H1 (cell line): ENCODE measurements at regions not wholly inside any gene's neighbourhood (a gene's known extent, or its start where the extent isn't known, plus 50 kb on each side); places are given as distances from the start of the nearest gene placed in this dataset.

Experiments
- CTCF ChIA-PET: fragments of 300-600 bp; sonication (Branson Sonifier 250); formaldehyde crosslinking; loops from one replicate; lab custom pipeline; 2021; ENCODE audit not compliant: partially characterized antibody; lab: Charles Lee
- POLR2A ChIA-PET: fragments of 300-600 bp; sonication (Branson Sonifier 250); formaldehyde crosslinking; loops from one replicate; lab custom pipeline; 2021; ENCODE audit warnings: inconsistent platforms; ENCODE audit not compliant: partially characterized antibody; lab: Charles Lee
- DNase-seq, 2 experiments: peaks; one replicate each; pipeline versions ENCODE4 v3.0.0 to v3.0.0-alpha.2; 2010 to 2022; ENCODE audit warnings: low spot score in 2 of 2, low read depth in 1 of 2, mixed read lengths in 1 of 2
- FAIRE-seq: peaks from 2 replicates; lab custom pipeline; 2011; peaks lifted over from hg19 to GRCh38; lab: Jason Lieb, UNC
- H2AFZ ChIP-seq: 2 replicates; pipeline ENCODE4 v1.8.1; 2012; ENCODE audit warnings: low read length, inconsistent platforms
- H2AK5ac ChIP-seq: 2 replicates; pipeline ENCODE4 v1.6.1; 2013; ENCODE audit warnings: low read depth, low read length
- H2BK120ac ChIP-seq: replicated peaks from 2 replicates; pipeline ENCODE3; 2013; ENCODE audit warnings: low read depth, low read length, inconsistent platforms
- H2BK12ac ChIP-seq: 2 replicates; pipeline ENCODE4 v1.6.1; 2013; ENCODE audit warnings: low read depth, low read length
- H2BK15ac ChIP-seq: 2 replicates; pipeline ENCODE4 v1.6.1; 2013; ENCODE audit warnings: low read length
- H2BK20ac ChIP-seq: 2 replicates; pipeline ENCODE4 v1.6.1; 2013; ENCODE audit warnings: low read length
- H2BK5ac ChIP-seq: 2 replicates; pipeline ENCODE4 v1.6.1; 2013; ENCODE audit warnings: low read depth, low read length
- H3K14ac ChIP-seq: 2 replicates; pipeline ENCODE4 v1.6.1; 2013; ENCODE audit warnings: inconsistent platforms; ENCODE audit not compliant: insufficient read length
- H3K18ac ChIP-seq: 2 replicates; pipeline ENCODE4 v1.6.1; 2013; ENCODE audit warnings: low read length; ENCODE audit errors: extremely low read depth
- H3K23ac ChIP-seq: 2 replicates; pipeline ENCODE4 v1.6.1; 2013; ENCODE audit warnings: inconsistent platforms; ENCODE audit not compliant: insufficient read length
- H3K23me2 ChIP-seq: 2 replicates; pipeline ENCODE4 v1.6.1; 2013; ENCODE audit warnings: low read depth, low read length
- H3K27ac ChIP-seq: 2 replicates; pipeline ENCODE4 v1.6.1; 2011; ENCODE audit warnings: low read depth, low read length, inconsistent platforms
- H3K27me3 ChIP-seq, 4 experiments: replicated peaks in 1 of 4; 1 replicate in 1 of 4; 2 replicates in 3 of 4; pipeline versions ENCODE4 v1.6.1 to v1.8.1; 2011 to 2013; ENCODE audit warnings: low read length in 3 of 4, mild to moderate bottlenecking in 3 of 4, inconsistent platforms in 2 of 4, mixed read lengths in 2 of 4, moderate library complexity in 1 of 4; ENCODE audit not compliant: control insufficient read depth in 3 of 4, insufficient read depth in 3 of 4; ENCODE audit errors: extremely low read depth in 1 of 4
- H3K36me3 ChIP-seq, 4 experiments: 2 replicates each; pipeline versions ENCODE4 v1.6.1 to v1.8.1; 2011 to 2013; ENCODE audit warnings: mild to moderate bottlenecking in 4 of 4, low read length in 3 of 4, moderate library complexity in 2 of 4, control low read depth in 1 of 4, inconsistent platforms in 1 of 4; ENCODE audit not compliant: insufficient read depth in 4 of 4, control insufficient read depth in 2 of 4
- H3K4ac ChIP-seq: replicated peaks from 2 replicates; pipeline ENCODE3; 2013; ENCODE audit warnings: low read length, low read depth, mixed read lengths, inconsistent platforms; ENCODE audit not compliant: insufficient read length
- H3K4me1 ChIP-seq, 4 experiments: replicated peaks in 1 of 4; 1 replicate in 1 of 4; 2 replicates in 3 of 4; pipeline versions ENCODE4 v1.6.1 to v1.8.1; 2011 to 2013; ENCODE audit warnings: low read length in 3 of 4, inconsistent platforms in 2 of 4, mixed read lengths in 1 of 4; ENCODE audit not compliant: insufficient read depth in 4 of 4, control insufficient read depth in 3 of 4
- H3K4me2 ChIP-seq, 2 experiments: 2 replicates each; pipeline versions ENCODE4 v1.6.1 to v1.8.1; 2011 to 2013; ENCODE audit warnings: low read depth in 2 of 2, low read length in 2 of 2, control low read depth in 1 of 2, inconsistent platforms in 1 of 2, mild to moderate bottlenecking in 1 of 2; ENCODE audit not compliant: insufficient read depth in 1 of 2
- H3K4me3 ChIP-seq, 4 experiments: fragments of 200-600, 300-600 bp in 1 of 4; sonication (generic), shearing (Covaris generic), sonication (Bioruptor Twin) in 1 of 4; 2 replicates each; pipeline versions ENCODE4 v1.5.1 to v1.8.1; 2011 to 2016; ENCODE audit warnings: low read length in 4 of 4, low read depth in 3 of 4, control low read depth in 2 of 4, inconsistent platforms in 2 of 4, mild to moderate bottlenecking in 2 of 4, mixed read lengths in 1 of 4, moderate library complexity in 1 of 4; ENCODE audit not compliant: insufficient read depth in 2 of 4; ENCODE audit errors: extremely low read depth in 1 of 4
- H3K56ac ChIP-seq: replicated peaks from 2 replicates; pipeline ENCODE3; 2013; ENCODE audit warnings: low read depth, mild to moderate bottlenecking, mixed read lengths, low read length, inconsistent platforms; ENCODE audit not compliant: insufficient read length
- H3K79me1 ChIP-seq: 2 replicates; pipeline ENCODE4 v1.6.1; 2013; ENCODE audit warnings: low read depth, low read length, control low read depth
- H3K79me2 ChIP-seq, 2 experiments: 2 replicates each; pipeline versions ENCODE4 v1.6.1 to v1.8.1; 2012 to 2013; ENCODE audit warnings: low read length in 2 of 2, mild to moderate bottlenecking in 2 of 2, inconsistent platforms in 1 of 2; ENCODE audit not compliant: insufficient read depth in 2 of 2, control insufficient read depth in 1 of 2
- H3K9ac ChIP-seq, 4 experiments: replicated peaks in 1 of 4; 1 replicate in 1 of 4; 2 replicates in 3 of 4; pipeline versions ENCODE4 v1.6.1 to v1.8.1; 2011 to 2013; ENCODE audit warnings: low read depth in 3 of 4, low read length in 3 of 4, control low read depth in 2 of 4, mild to moderate bottlenecking in 2 of 4, moderate library complexity in 2 of 4, inconsistent platforms in 1 of 4; ENCODE audit errors: extremely low read depth in 1 of 4
- H3K9me3 ChIP-seq, 2 experiments: 2 replicates each; pipeline versions ENCODE4 v1.6.1 to v1.8.1; 2012 to 2013; ENCODE audit warnings: mild to moderate bottlenecking in 2 of 2, moderate library complexity in 2 of 2, control low read depth in 1 of 2, inconsistent platforms in 1 of 2, low read depth in 1 of 2, low read length in 1 of 2, mixed read lengths in 1 of 2; ENCODE audit not compliant: insufficient read depth in 2 of 2
- H4K20me1 ChIP-seq, 2 experiments: replicated peaks in 1 of 2; 2 replicates each; pipeline versions ENCODE3 to v1.8.1; 2011 to 2013; ENCODE audit warnings: inconsistent platforms in 2 of 2, low read length in 2 of 2, mild to moderate bottlenecking in 1 of 2; ENCODE audit not compliant: insufficient read depth in 2 of 2, control insufficient read depth in 1 of 2
- H4K5ac ChIP-seq: 2 replicates; pipeline ENCODE4 v1.6.1; 2013; ENCODE audit warnings: low read length, low read depth, mixed read lengths, inconsistent platforms; ENCODE audit not compliant: insufficient read length
- H4K8ac ChIP-seq: 2 replicates; pipeline ENCODE4 v1.8.0; 2013; ENCODE audit warnings: mild to moderate bottlenecking, moderate library complexity, low read length, inconsistent platforms; ENCODE audit not compliant: insufficient read depth; ENCODE audit errors: extremely low read depth
- H4K91ac ChIP-seq: replicated peaks from 2 replicates; pipeline ENCODE3; 2013; ENCODE audit warnings: low read length, mixed read lengths, inconsistent platforms; ENCODE audit not compliant: insufficient read length
- ASH2L ChIP-seq: fragments of 200-600, 300-600 bp; sonication (generic); IDR thresholded peaks from one replicate; pipeline ENCODE4 v1.7.1; 2017; ENCODE audit warnings: low read length
- BACH1 ChIP-seq: IDR thresholded peaks from 2 replicates; pipeline ENCODE4 v1.6.1; 2012; ENCODE audit warnings: low read length, improper control_type of control experiment
- CTBP2 ChIP-seq: IDR thresholded peaks from 2 replicates; pipeline ENCODE4 v1.7.0; 2011; ENCODE audit warnings: borderline replicate concordance, mild to moderate bottlenecking, moderate library complexity, mixed read lengths, low read length; ENCODE audit not compliant: insufficient read depth, insufficient read length
- EGR1 ChIP-seq: IDR thresholded peaks from 2 replicates; pipeline ENCODE4 v1.6.1; 2011; ENCODE audit warnings: low read depth, low read length, borderline replicate concordance
- EP300 ChIP-seq, 2 experiments: IDR thresholded peaks; 1 replicate in 1 of 2; 2 replicates in 1 of 2; pipeline ENCODE4 v1.6.1; 2011 to 2012; ENCODE audit warnings: low read depth in 2 of 2, low read length in 2 of 2, mild to moderate bottlenecking in 2 of 2, borderline replicate concordance in 1 of 2, inconsistent platforms in 1 of 2, moderate library complexity in 1 of 2
- FOSL1 ChIP-seq: IDR thresholded peaks from 2 replicates; pipeline ENCODE4 v1.6.1; 2011; ENCODE audit warnings: mild to moderate bottlenecking, low read depth, low read length, moderate library complexity; ENCODE audit not compliant: insufficient read depth
- GABPA ChIP-seq: IDR thresholded peaks from 2 replicates; pipeline ENCODE4 v1.6.1; 2011; ENCODE audit warnings: mild to moderate bottlenecking, low read length, moderate library complexity, borderline replicate concordance; ENCODE audit not compliant: insufficient read depth
- MAFK ChIP-seq: IDR thresholded peaks from 2 replicates; pipeline ENCODE4 v1.6.1; 2012; ENCODE audit warnings: low read depth, mild to moderate bottlenecking, improper control_type of control experiment, low read length
- NRF1 ChIP-seq: IDR thresholded peaks from 2 replicates; pipeline ENCODE4 v1.6.1; 2011; ENCODE audit warnings: mild to moderate bottlenecking, low read depth, low read length, improper control_type of control experiment
- PHF8 ChIP-seq: fragments of 200-600 bp; sonication (generic); conservative IDR thresholded peaks from 2 replicates; pipeline ENCODE4 v1.7.1; 2012; ENCODE audit warnings: low read depth, mild to moderate bottlenecking, inconsistent platforms, low read length, moderate library complexity
- RBBP5 ChIP-seq: IDR thresholded peaks from 2 replicates; pipeline ENCODE4 v1.7.1; 2012; ENCODE audit warnings: low read depth, mild to moderate bottlenecking, inconsistent platforms, low read length, moderate library complexity, borderline replicate concordance
- whole genome bisulfite sequencing, 2 experiments: shearing (Covaris generic) in 1 of 2; methylation state at CpG; one replicate each; pipeline versions ENCODE4 v1.1.6 to v1.1.7; 2013 to 2015; ENCODE audit warnings: low lambda C conversion rate in 2 of 2, mixed read lengths in 2 of 2, inconsistent platforms in 1 of 2, low coverage in 1 of 2, missing lambda C conversion rate in 1 of 2; ENCODE audit not compliant: insufficient replicate concordance in 2 of 2, insufficient coverage in 1 of 2, insufficient read length in 1 of 2; ENCODE audit errors: extremely low coverage in 1 of 2, missing lambda C conversion rate in 1 of 2; 5-methylcytosine and 5-hydroxymethylcytosine counted together

GRCh38 chr22:34608106-34608505, 457.9 kb upstream of the ISX start:
- Histone ChIP-seq H2AFZ (no peak overlapping the region), H2BK15ac (no peak overlapping the region), H3K79me2 (no peaks in the 10 kb centered on the region), H3K4ac (no peak overlapping the region), H4K8ac (no peak overlapping the region), H3K23me2 (no peaks in the 10 kb centered on the region; the same call in 1 of the 2 replicates), H3K4me2 (no peak overlapping the region), H3K4me3 (no peak overlapping the region), H3K9ac (no peak overlapping the region), H3K79me1 (no peaks in the 10 kb centered on the region), H2BK120ac (no peak overlapping the region), H3K4me1 (no peaks in the 10 kb centered on the region), H2AK5ac (no peak overlapping the region), H2BK20ac (no peak overlapping the region), H3K9me3 (peaks cover 0 to 8% of the 10 kb centered on the region in 2 experiments; a peak in 2 of 4 replicates), H4K91ac (no peak overlapping the region), H3K56ac (no peak overlapping the region), H3K36me3 (no peaks in the 10 kb centered on the region), H3K27ac (no peak overlapping the region), H4K5ac (no peak overlapping the region), H3K18ac (no peak overlapping the region), H3K23ac (no peak overlapping the region), H4K20me1 (no peaks in the 10 kb centered on the region), H2BK12ac (no peak overlapping the region), H3K27me3 (no peaks in the 10 kb centered on the region), H2BK5ac (no peak overlapping the region), H3K14ac (no peak overlapping the region)
- FAIRE-seq (no peak), DNase-seq (no peak)
- POLR2A ChIA-PET = no interaction called here
- 96% methylated on average over 5 of the region's 5 CpGs; no CpG with 5 or more reads in 1 of the 2 experiments for WGBS, 2 experiments
- CTCF ChIA-PET = interaction anchor here (0.6 kb wide), 1 partner anchor 404 kb away, joined by 3 read pairs; no protein-coding TSS in a partner anchor
- TF ChIP-seq FOSL1 (no peak), EP300 (IDR thresholded peaks at IDR 0.05; ENCODE audit: borderline replicate concordance in 1 of 2, low read depth in 2 of 2, low read length in 2 of 2) (no peak), ASH2L (no peak), NRF1 (no peak), MAFK (no peak), GABPA (no peak), EGR1 (no peak), PHF8 (no peak), CTBP2 (no peak), BACH1 (no peak), RBBP5 (no peak)
